ENCODE measurements at regions not wholly inside any gene's neighbourhood (a gene's known extent, or its start where the extent isn't known, plus 50 kb on each side); places are given as distances from the start of the nearest gene placed in this dataset.

DNA sequence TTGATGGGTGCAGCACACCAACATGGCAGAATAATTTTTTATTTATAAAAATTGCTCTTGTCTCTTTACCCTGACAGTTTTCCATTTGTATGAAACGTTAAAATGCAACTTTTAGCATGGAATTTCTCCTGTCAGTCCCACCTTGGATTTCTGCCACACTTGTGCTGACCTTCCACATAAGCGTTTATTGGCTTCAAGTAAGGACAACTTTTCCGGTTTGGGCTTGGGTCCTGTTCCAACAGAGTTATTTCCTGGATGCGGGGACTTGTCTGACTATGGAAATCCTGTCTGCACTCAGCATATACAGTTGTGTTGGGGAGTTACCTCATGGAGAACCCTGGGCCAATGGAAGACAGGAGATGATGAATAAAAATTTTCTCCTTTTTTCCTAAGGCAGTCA lies 294.7 kb downstream of the NAF1 start:
- ChIA-PET POLR2A (no interaction called here), RAD21 (ENCODE audit: unreplicated experiment) (no interaction called here), SMC1A (ENCODE audit: uncharacterized antibody, unreplicated experiment) (no interaction called here), CTCF (no interaction called here)
- no peak for ATAC-seq
- H3K36me3 ChIP-seq (ENCODE audit: control insufficient read depth in 2 of 2, insufficient read depth in 2 of 2, low read length in 1 of 2), result no peaks in the 10 kb centered on the region
- WGBS (ENCODE audit: insufficient coverage, insufficient replicate concordance, low lambda C conversion rate, missing lambda C conversion rate), result 15% methylated on average over 4 of the region's 4 CpGs
- DNase-seq (ENCODE audit: low read depth, low spot score), result no peak
- no peaks in the 10 kb centered on the region for H3K9me3 ChIP-seq (replicated peaks; ENCODE audit: control insufficient read depth, insufficient read depth, low read length)
- H3K4me1 ChIP-seq (ENCODE audit: control insufficient read depth, insufficient read depth, low read length), result no peaks in the 10 kb centered on the region
- H3K27me3 ChIP-seq (replicated peaks in 1 of 2; ENCODE audit: control insufficient read depth in 2 of 2, insufficient read depth in 2 of 2, low read length in 1 of 2), result no peaks in the 10 kb centered on the region
- no peak overlapping the region for H3K4me2 ChIP-seq (ENCODE audit: control insufficient read depth, insufficient read depth)
- no peak overlapping the region for H3K9ac ChIP-seq (ENCODE audit: control insufficient read depth, insufficient read depth, low read length)
- no peak overlapping the region for H2AFZ ChIP-seq (ENCODE audit: control insufficient read depth, low read depth, low read length)
- H3K27ac ChIP-seq (ENCODE audit: control insufficient read depth, insufficient read depth), result no peak overlapping the region
- no peak overlapping the region for H3K4me3 ChIP-seq
- intact Hi-C loops (cut with micrococcal nuclease; ENCODE audit: unreplicated experiment), result no loop called here
- in situ Hi-C loops (cut with MboI), result no loop called here
- BruUV-seq (replicated peaks), result no TSS peak
- FAIRE-seq, result no peak
- no peaks in the 10 kb centered on the region for H3K79me2 ChIP-seq (ENCODE audit: control insufficient read depth, insufficient read depth, low read length)
- H4K20me1 ChIP-seq (ENCODE audit: control insufficient read depth, insufficient read depth), result no peaks in the 10 kb centered on the region
- TF ChIP-seq, protein P1, sequence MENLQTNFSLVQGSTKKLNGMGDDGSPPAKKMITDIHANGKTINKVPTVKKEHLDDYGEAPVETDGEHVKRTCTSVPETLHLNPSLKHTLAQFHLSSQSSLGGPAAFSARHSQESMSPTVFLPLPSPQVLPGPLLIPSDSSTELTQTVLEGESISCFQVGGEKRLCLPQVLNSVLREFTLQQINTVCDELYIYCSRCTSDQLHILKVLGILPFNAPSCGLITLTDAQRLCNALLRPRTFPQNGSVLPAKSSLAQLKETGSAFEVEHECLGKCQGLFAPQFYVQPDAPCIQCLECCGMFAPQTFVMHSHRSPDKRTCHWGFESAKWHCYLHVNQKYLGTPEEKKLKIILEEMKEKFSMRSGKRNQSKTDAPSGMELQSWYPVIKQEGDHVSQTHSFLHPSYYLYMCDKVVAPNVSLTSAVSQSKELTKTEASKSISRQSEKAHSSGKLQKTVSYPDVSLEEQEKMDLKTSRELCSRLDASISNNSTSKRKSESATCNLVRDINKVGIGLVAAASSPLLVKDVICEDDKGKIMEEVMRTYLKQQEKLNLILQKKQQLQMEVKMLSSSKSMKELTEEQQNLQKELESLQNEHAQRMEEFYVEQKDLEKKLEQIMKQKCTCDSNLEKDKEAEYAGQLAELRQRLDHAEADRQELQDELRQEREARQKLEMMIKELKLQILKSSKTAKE (IDR thresholded peaks at IDR 0.05; ENCODE audit: low read depth, poor library complexity, severe bottlenecking), result no peak
- TF ChIP-seq MYC (IDR thresholded peaks at IDR 0.05; ENCODE audit: insufficient read depth, insufficient read length, insufficient replicate concordance, low read length, severe bottlenecking) (no peak), CBFB (IDR thresholded peaks at IDR 0.05; ENCODE audit: low read depth) (no peak), TCF7 (IDR thresholded peaks at IDR 0.05; ENCODE audit: borderline replicate concordance) (no peak), NFYA (IDR thresholded peaks at IDR 0.05; ENCODE audit: borderline replicate concordance, low read depth, low read length) (no peak), SMAD5 (IDR thresholded peaks at IDR 0.05; ENCODE audit: low read depth) (no peak), CBX5 (IDR thresholded peaks at IDR 0.05; ENCODE audit: low read depth) (no peak)
- TF ChIP-seq, protein P2, sequence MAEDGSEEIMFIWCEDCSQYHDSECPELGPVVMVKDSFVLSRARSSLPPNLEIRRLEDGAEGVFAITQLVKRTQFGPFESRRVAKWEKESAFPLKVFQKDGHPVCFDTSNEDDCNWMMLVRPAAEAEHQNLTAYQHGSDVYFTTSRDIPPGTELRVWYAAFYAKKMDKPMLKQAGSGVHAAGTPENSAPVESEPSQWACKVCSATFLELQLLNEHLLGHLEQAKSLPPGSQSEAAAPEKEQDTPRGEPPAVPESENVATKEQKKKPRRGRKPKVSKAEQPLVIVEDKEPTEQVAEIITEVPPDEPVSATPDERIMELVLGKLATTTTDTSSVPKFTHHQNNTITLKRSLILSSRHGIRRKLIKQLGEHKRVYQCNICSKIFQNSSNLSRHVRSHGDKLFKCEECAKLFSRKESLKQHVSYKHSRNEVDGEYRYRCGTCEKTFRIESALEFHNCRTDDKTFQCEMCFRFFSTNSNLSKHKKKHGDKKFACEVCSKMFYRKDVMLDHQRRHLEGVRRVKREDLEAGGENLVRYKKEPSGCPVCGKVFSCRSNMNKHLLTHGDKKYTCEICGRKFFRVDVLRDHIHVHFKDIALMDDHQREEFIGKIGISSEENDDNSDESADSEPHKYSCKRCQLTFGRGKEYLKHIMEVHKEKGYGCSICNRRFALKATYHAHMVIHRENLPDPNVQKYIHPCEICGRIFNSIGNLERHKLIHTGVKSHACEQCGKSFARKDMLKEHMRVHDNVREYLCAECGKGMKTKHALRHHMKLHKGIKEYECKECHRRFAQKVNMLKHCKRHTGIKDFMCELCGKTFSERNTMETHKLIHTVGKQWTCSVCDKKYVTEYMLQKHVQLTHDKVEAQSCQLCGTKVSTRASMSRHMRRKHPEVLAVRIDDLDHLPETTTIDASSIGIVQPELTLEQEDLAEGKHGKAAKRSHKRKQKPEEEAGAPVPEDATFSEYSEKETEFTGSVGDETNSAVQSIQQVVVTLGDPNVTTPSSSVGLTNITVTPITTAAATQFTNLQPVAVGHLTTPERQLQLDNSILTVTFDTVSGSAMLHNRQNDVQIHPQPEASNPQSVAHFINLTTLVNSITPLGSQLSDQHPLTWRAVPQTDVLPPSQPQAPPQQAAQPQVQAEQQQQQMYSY (CRISPR knock-in tag; IDR thresholded peaks at IDR 0.05), result no peak
- TF ChIP-seq, protein P3, sequence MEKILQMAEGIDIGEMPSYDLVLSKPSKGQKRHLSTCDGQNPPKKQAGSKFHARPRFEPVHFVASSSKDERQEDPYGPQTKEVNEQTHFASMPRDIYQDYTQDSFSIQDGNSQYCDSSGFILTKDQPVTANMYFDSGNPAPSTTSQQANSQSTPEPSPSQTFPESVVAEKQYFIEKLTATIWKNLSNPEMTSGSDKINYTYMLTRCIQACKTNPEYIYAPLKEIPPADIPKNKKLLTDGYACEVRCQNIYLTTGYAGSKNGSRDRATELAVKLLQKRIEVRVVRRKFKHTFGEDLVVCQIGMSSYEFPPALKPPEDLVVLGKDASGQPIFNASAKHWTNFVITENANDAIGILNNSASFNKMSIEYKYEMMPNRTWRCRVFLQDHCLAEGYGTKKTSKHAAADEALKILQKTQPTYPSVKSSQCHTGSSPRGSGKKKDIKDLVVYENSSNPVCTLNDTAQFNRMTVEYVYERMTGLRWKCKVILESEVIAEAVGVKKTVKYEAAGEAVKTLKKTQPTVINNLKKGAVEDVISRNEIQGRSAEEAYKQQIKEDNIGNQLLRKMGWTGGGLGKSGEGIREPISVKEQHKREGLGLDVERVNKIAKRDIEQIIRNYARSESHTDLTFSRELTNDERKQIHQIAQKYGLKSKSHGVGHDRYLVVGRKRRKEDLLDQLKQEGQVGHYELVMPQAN (conservative IDR thresholded peaks at IDR 0.05), result no peak
- TF ChIP-seq, protein P4, sequence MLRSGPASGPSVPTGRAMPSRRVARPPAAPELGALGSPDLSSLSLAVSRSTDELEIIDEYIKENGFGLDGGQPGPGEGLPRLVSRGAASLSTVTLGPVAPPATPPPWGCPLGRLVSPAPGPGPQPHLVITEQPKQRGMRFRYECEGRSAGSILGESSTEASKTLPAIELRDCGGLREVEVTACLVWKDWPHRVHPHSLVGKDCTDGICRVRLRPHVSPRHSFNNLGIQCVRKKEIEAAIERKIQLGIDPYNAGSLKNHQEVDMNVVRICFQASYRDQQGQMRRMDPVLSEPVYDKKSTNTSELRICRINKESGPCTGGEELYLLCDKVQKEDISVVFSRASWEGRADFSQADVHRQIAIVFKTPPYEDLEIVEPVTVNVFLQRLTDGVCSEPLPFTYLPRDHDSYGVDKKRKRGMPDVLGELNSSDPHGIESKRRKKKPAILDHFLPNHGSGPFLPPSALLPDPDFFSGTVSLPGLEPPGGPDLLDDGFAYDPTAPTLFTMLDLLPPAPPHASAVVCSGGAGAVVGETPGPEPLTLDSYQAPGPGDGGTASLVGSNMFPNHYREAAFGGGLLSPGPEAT (IDR thresholded peaks at IDR 0.05; ENCODE audit: low read depth), result no peak
- TF ChIP-seq, protein P5, sequence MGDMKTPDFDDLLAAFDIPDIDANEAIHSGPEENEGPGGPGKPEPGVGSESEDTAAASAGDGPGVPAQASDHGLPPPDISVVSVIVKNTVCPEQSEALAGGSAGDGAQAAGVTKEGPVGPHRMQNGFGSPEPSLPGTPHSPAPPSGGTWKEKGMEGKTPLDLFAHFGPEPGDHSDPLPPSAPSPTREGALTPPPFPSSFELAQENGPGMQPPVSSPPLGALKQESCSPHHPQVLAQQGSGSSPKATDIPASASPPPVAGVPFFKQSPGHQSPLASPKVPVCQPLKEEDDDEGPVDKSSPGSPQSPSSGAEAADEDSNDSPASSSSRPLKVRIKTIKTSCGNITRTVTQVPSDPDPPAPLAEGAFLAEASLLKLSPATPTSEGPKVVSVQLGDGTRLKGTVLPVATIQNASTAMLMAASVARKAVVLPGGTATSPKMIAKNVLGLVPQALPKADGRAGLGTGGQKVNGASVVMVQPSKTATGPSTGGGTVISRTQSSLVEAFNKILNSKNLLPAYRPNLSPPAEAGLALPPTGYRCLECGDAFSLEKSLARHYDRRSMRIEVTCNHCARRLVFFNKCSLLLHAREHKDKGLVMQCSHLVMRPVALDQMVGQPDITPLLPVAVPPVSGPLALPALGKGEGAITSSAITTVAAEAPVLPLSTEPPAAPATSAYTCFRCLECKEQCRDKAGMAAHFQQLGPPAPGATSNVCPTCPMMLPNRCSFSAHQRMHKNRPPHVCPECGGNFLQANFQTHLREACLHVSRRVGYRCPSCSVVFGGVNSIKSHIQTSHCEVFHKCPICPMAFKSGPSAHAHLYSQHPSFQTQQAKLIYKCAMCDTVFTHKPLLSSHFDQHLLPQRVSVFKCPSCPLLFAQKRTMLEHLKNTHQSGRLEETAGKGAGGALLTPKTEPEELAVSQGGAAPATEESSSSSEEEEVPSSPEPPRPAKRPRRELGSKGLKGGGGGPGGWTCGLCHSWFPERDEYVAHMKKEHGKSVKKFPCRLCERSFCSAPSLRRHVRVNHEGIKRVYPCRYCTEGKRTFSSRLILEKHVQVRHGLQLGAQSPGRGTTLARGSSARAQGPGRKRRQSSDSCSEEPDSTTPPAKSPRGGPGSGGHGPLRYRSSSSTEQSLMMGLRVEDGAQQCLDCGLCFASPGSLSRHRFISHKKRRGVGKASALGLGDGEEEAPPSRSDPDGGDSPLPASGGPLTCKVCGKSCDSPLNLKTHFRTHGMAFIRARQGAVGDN (IDR thresholded peaks at IDR 0.05), result no peak

Measured in GM12878 (cell line).